ENCODE measurements at regions not wholly inside any gene's neighbourhood (a gene's known extent, or its start where the extent isn't known, plus 50 kb on each side); places are given as distances from the start of the nearest gene placed in this dataset.

DNA sequence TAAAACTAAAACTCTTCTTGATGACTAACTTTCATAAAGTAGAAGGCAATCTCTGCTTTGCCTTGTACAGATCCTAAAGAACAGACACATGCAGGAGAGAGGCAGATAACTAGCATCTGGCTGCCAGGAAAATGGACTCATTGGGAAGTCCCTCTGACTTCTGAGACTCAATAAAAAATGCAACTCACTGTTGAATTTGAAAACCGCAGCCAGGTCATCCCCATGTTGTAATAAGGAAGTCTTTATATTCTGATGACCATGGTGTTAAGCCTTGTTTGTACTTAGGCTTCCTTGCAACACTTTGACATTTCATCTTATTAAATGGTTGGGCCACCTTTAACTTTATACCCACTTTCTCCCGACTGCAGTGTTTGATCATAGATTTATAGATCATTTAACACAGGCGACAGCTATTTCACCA, 375.1 kb upstream of the KCNH7 start (continued):
- TF ChIP-seq, protein P1, sequence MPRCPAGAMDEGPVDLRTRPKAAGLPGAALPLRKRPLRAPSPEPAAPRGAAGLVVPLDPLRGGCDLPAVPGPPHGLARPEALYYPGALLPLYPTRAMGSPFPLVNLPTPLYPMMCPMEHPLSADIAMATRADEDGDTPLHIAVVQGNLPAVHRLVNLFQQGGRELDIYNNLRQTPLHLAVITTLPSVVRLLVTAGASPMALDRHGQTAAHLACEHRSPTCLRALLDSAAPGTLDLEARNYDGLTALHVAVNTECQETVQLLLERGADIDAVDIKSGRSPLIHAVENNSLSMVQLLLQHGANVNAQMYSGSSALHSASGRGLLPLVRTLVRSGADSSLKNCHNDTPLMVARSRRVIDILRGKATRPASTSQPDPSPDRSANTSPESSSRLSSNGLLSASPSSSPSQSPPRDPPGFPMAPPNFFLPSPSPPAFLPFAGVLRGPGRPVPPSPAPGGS (IDR thresholded peaks at IDR 0.05) = 0 out of 3 replicates have a peak, but pooled peaks have one; percentile 31
- TF ChIP-seq NFE2L2 (conservative IDR thresholded peaks at IDR 0.05; ENCODE audit: low read length) (0 out of 2 replicates have a peak, but pooled peaks have one; percentile 2), PHF8 (IDR thresholded peaks at IDR 0.05; ENCODE audit: borderline replicate concordance, low read depth) (no peak), JUN (IDR thresholded peaks at IDR 0.05) (peak; percentile 63 to 82; a peak in 4 of 5 replicates), HDAC2 (IDR thresholded peaks at IDR 0.05) (no peak), CHD4 (IDR thresholded peaks at IDR 0.05; ENCODE audit: borderline replicate concordance) (no peak), ZC3H11A (IDR thresholded peaks at IDR 0.05) (no peak), MYC (IDR thresholded peaks at IDR 0.05; ENCODE audit: borderline replicate concordance, low read length) (no peak), GATA3 (IDR thresholded peaks at IDR 0.05; ENCODE audit: borderline replicate concordance) (peak; percentile 80), HOXA7 (CRISPR knock-in tag; IDR thresholded peaks at IDR 0.05) (no peak), POLR2AphosphoS2 (conservative IDR thresholded peaks at IDR 0.05; ENCODE audit: low read length) (no peak), EHMT2 (IDR thresholded peaks at IDR 0.05; ENCODE audit: low read depth) (no peak), HOXB13 (CRISPR knock-in tag; IDR thresholded peaks at IDR 0.05; ENCODE audit: low read depth) (no peak), HEYL (CRISPR knock-in tag; IDR thresholded peaks at IDR 0.05) (no peak), HOXB5 (CRISPR knock-in tag; IDR thresholded peaks at IDR 0.05) (no peak)
- TF ChIP-seq, protein P2, sequence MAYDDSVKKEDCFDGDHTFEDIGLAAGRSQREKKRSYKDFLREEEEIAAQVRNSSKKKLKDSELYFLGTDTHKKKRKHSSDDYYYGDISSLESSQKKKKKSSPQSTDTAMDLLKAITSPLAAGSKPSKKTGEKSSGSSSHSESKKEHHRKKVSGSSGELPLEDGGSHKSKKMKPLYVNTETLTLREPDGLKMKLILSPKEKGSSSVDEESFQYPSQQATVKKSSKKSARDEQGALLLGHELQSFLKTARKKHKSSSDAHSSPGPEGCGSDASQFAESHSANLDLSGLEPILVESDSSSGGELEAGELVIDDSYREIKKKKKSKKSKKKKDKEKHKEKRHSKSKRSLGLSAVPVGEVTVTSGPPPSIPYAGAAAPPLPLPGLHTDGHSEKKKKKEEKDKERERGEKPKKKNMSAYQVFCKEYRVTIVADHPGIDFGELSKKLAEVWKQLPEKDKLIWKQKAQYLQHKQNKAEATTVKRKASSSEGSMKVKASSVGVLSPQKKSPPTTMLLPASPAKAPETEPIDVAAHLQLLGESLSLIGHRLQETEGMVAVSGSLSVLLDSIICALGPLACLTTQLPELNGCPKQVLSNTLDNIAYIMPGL (CRISPR knock-in tag; IDR thresholded peaks at IDR 0.05; ENCODE audit: borderline replicate concordance) = no peak
- TF ChIP-seq, protein P3, sequence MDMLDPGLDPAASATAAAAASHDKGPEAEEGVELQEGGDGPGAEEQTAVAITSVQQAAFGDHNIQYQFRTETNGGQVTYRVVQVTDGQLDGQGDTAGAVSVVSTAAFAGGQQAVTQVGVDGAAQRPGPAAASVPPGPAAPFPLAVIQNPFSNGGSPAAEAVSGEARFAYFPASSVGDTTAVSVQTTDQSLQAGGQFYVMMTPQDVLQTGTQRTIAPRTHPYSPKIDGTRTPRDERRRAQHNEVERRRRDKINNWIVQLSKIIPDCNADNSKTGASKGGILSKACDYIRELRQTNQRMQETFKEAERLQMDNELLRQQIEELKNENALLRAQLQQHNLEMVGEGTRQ (IDR thresholded peaks at IDR 0.05) = no peak
- TF ChIP-seq, protein P4, sequence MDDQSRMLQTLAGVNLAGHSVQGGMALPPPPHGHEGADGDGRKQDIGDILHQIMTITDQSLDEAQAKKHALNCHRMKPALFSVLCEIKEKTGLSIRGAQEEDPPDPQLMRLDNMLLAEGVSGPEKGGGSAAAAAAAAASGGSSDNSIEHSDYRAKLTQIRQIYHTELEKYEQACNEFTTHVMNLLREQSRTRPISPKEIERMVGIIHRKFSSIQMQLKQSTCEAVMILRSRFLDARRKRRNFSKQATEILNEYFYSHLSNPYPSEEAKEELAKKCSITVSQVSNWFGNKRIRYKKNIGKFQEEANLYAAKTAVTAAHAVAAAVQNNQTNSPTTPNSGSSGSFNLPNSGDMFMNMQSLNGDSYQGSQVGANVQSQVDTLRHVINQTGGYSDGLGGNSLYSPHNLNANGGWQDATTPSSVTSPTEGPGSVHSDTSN (IDR thresholded peaks at IDR 0.05) = no peak; the same call in 1 of the 2 replicates
- TF ChIP-seq, protein P5, sequence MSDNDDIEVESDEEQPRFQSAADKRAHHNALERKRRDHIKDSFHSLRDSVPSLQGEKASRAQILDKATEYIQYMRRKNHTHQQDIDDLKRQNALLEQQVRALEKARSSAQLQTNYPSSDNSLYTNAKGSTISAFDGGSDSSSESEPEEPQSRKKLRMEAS (IDR thresholded peaks at IDR 0.05) = no peak
- TF ChIP-seq, protein P6, sequence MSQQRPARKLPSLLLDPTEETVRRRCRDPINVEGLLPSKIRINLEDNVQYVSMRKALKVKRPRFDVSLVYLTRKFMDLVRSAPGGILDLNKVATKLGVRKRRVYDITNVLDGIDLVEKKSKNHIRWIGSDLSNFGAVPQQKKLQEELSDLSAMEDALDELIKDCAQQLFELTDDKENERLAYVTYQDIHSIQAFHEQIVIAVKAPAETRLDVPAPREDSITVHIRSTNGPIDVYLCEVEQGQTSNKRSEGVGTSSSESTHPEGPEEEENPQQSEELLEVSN (IDR thresholded peaks at IDR 0.05; ENCODE audit: borderline replicate concordance, low read depth) = no peak

DNA sequence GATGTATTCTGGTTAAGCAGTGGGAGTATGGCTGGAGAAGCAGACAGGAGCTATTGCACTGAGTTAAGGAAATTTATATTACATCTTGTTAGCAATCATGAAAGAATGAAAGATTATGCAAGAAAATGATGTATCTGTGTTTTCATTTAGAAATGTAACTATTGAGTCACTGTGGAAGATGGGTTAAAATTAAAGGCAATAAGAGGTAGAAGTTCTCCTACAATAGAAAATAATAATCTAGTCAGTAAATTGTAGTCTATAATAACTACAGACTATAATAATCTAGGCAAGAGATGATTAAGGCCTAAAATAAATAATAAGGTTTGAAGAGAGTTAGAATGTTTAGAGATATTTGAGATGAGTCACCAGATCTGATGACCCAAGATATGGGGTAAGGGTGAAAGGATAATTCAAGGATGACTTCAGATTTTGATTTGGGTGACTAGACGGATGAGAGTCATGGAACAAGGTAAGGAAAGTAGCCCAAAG, 371.9 kb upstream of the KCNH7 start:
- peak in 1 of 2 experiments; percentile 68 for DNase-seq (ENCODE audit: low read depth in 1 of 2, low spot score in 1 of 2)
- Histone ChIP-seq H3K4me1 (peaks cover 34% of the 10 kb centered on the region), H3K4me2 (peak overlapping the region; percentile 40), H3K27ac (peak overlapping the region; percentile 37 to 73; a peak in 4 of 6 replicates), H3K4me3 (no peak overlapping the region), H3K9me3 (no peaks in the 10 kb centered on the region)
- ChIA-PET POLR2A (no interaction called here), CTCF (interaction anchor here (0.7 kb wide), 1 partner anchor 126 kb away, joined by 3 read pairs; no protein-coding TSS in a partner anchor)
- FAIRE-seq = no peak
- ATAC-seq = peak; percentile 84 to 90
- WGBS (ENCODE audit: missing lambda C conversion rate) = 3% methylated on average over 1 of the region's 1 CpG
- no peak for TF ChIP-seq NPAS2 (CRISPR knock-in tag; IDR thresholded peaks at IDR 0.05; ENCODE audit: borderline replicate concordance)
- TF ChIP-seq, protein P7, sequence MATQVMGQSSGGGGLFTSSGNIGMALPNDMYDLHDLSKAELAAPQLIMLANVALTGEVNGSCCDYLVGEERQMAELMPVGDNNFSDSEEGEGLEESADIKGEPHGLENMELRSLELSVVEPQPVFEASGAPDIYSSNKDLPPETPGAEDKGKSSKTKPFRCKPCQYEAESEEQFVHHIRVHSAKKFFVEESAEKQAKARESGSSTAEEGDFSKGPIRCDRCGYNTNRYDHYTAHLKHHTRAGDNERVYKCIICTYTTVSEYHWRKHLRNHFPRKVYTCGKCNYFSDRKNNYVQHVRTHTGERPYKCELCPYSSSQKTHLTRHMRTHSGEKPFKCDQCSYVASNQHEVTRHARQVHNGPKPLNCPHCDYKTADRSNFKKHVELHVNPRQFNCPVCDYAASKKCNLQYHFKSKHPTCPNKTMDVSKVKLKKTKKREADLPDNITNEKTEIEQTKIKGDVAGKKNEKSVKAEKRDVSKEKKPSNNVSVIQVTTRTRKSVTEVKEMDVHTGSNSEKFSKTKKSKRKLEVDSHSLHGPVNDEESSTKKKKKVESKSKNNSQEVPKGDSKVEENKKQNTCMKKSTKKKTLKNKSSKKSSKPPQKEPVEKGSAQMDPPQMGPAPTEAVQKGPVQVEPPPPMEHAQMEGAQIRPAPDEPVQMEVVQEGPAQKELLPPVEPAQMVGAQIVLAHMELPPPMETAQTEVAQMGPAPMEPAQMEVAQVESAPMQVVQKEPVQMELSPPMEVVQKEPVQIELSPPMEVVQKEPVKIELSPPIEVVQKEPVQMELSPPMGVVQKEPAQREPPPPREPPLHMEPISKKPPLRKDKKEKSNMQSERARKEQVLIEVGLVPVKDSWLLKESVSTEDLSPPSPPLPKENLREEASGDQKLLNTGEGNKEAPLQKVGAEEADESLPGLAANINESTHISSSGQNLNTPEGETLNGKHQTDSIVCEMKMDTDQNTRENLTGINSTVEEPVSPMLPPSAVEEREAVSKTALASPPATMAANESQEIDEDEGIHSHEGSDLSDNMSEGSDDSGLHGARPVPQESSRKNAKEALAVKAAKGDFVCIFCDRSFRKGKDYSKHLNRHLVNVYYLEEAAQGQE (IDR thresholded peaks at IDR 0.05) = no peak
- no peak for TF ChIP-seq CBX8 (IDR thresholded peaks at IDR 0.05)
- peak; percentile 20 for TF ChIP-seq MAFK (IDR thresholded peaks at IDR 0.05; ENCODE audit: partially characterized antibody)
- TF ChIP-seq, protein P4 (IDR thresholded peaks at IDR 0.05) = no peak
- TF ChIP-seq, protein P6 (IDR thresholded peaks at IDR 0.05; ENCODE audit: borderline replicate concordance, low read depth) = no peak
- TF ChIP-seq, protein P2 (CRISPR knock-in tag; IDR thresholded peaks at IDR 0.05; ENCODE audit: borderline replicate concordance) = no peak

All from A549 (cell line).